HK-2 (cell line): ENCODE measurements at regions not wholly inside any gene's neighbourhood (a gene's known extent, or its start where the extent isn't known, plus 50 kb on each side); places are given as distances from the start of the nearest gene placed in this dataset.
"Not testable (repeated sequence)": the region's sequence is repeated elsewhere in the genome, so short reads cannot be mapped to it uniquely, and the experiment has no call there.

Experiments
- DNase-seq: peaks from one replicate; pipeline ENCODE4 v3.0.0-alpha.2; 2018; ENCODE audit not compliant: unreplicated experiment

- DNase-seq, result no peak
Measured at GRCh38 chr6:121691126-121691551, 255.7 kb downstream of the GJA1 start.

- DNase-seq, result no peak
Measured at GRCh38 chr6:121694389-121694788, 258.9 kb downstream of the GJA1 start.

GRCh38 chr6:121694801-121695251 is 259.4 kb downstream of the GJA1 start:
- no peak for DNase-seq

- no peak for DNase-seq
Measured at GRCh38 chr6:121695329-121695728, 259.9 kb downstream of the GJA1 start.

- no peak for DNase-seq
Measured at GRCh38 chr6:121697921-121698320, 262.5 kb downstream of the GJA1 start.

- no peak for DNase-seq
Measured at GRCh38 chr6:121698617-121699016, 263.2 kb downstream of the GJA1 start.

- DNase-seq, result not testable (repeated sequence)
Measured at GRCh38 chr6:121703129-121703528, 267.7 kb downstream of the GJA1 start.

- no peak for DNase-seq
Measured at GRCh38 chr6:121711472-121711871, 276.0 kb downstream of the GJA1 start.

- DNase-seq, result no peak
Measured at GRCh38 chr6:121717686-121718085, 282.2 kb downstream of the GJA1 start.

- DNase-seq, result not testable (repeated sequence)
Measured at GRCh38 chr6:121720867-121721266, 285.4 kb downstream of the GJA1 start.

GRCh38 chr6:121723623-121724022 is 288.2 kb downstream of the GJA1 start:
- DNase-seq, result no peak

GRCh38 chr6:121724576-121724975 is 289.1 kb downstream of the GJA1 start:
- DNase-seq, result no peak

- no peak for DNase-seq
Measured at GRCh38 chr6:121726596-121726995, 291.1 kb downstream of the GJA1 start.

GRCh38 chr6:121730616-121731015 is 295.2 kb downstream of the GJA1 start:
- no peak for DNase-seq

GRCh38 chr6:121731381-121731780 is 295.9 kb downstream of the GJA1 start:
- DNase-seq, result no peak

- no peak for DNase-seq
Measured at GRCh38 chr6:121732641-121733040, 297.2 kb downstream of the GJA1 start.

- no peak for DNase-seq
Measured at GRCh38 chr6:121733234-121733633, 297.8 kb downstream of the GJA1 start.

GRCh38 chr6:121740188-121740587 is 304.7 kb downstream of the GJA1 start:
- DNase-seq, result not testable (repeated sequence)

- DNase-seq, result no peak
Measured at GRCh38 chr6:121743691-121744090, 308.2 kb downstream of the GJA1 start.

GRCh38 chr6:121748376-121748775 is 312.9 kb downstream of the GJA1 start:
- DNase-seq, result no peak

GRCh38 chr6:121748850-121749249 is 313.4 kb downstream of the GJA1 start:
- no peak for DNase-seq

GRCh38 chr6:121755485-121755884 is 320.0 kb downstream of the GJA1 start:
- no peak for DNase-seq

- no peak for DNase-seq
Measured at GRCh38 chr6:121756666-121757065, 321.2 kb downstream of the GJA1 start.

- DNase-seq, result no peak
Measured at GRCh38 chr6:121759370-121759769, 323.9 kb downstream of the GJA1 start.

GRCh38 chr6:121760191-121760590 is 324.7 kb downstream of the GJA1 start:
- no peak for DNase-seq
